Hematopoietic multipotent progenitor cell treated with erythropoietin and hydrocortisone succinate and interleukin-3 and kit ligand, for 17 days (in vitro differentiated cells): ENCODE measurements at regions not wholly inside any gene's neighbourhood (a gene's known extent, or its start where the extent isn't known, plus 50 kb on each side); places are given as distances from the start of the nearest gene placed in this dataset.
A peak's percentile ranks its signal among the peaks of the same experiment; 100 is the strongest.
"Not testable (repeated sequence)": the region's sequence is repeated elsewhere in the genome, so short reads cannot be mapped to it uniquely, and the experiment has no call there.

ENCODE experiments used
- DNase-seq: peaks from one replicate; pipeline ENCODE4 v3.0.0-alpha.2; 2015; ENCODE audit warnings: low spot score

DNA sequence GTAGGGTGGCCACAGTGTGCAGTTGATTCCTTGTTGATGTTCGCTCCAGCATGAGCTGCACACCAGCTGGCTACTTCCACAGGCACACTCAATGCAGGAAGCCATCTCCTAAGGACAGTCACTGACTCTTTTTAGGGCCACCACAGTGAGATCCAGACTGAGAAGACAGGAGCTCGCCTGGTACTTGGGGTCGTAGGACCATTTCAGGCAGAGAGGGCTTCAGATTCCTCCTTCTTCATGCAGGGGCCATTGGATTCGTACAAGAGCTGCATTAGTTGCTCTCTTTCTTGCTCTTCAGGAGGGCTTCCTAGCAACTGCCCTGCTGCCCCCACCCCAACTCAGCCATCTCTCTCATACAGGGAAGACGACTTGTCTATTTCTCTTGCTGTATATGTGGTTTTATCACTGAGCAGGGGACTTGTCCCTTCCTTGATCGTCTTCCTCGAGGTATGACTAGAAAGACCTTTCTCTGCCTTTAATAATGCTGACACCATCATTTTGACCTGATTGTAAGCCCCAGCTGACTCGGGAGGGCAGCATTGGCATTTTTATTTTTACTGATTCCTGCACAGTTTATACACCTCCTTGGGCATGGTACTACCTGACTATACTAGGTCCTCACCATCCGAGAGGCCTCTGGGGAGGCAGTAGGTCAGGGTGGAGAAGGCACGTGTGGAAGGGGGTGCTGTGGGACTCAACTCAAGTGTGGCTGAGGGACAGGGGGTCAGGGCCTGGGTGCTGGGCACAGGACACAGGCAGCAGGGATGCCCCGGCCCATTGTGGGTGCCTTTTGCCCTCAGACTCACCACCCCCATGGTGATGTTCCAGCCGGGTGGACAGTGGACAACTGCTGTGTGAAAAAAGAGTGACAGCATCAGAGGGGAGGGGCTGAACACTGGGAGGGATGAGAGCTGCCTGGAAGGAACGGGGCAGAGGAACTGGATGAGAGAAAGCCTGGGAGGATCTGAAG lies 136.7 kb upstream of the ZNF746 start:
- no peak for DNase-seq

DNA sequence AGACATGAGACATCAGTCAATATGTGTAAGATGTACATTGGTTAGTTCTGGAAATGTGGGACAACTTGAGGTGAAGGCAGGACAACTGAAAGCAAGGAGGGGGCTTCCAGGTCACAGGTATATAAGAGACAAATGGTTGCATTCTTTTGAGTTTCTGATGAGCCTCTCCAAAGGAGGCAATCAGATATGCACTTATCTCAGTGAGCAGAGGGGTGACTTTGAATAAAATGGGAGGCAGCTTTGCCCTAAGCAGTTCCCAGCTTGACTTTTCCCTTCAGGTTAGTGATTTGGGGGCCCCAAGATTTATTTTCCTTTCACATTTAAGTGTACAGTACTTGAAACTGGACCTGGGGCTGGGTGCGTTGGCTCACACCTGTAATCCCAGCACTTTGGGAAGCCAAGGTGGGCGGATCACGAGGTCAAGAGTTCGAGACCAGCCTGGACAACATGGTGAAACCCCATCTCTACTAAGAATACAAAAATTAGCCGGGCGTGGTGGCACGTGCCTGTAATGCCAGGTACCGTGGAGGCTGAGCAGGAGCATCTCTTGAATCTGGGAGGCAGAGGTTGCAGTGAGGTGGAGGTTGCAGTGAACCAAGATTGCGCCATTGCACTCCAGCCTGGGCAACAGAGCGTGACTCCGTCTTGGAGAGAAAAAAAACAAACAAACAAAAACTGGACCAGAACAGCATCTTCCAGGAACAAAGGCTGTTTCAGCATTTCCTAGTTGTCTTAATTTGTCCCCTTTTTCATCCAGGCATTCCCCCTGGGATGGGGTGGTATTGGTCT lies 130.9 kb upstream of the ZNF746 start:
- DNase-seq, result not testable (repeated sequence)

DNA sequence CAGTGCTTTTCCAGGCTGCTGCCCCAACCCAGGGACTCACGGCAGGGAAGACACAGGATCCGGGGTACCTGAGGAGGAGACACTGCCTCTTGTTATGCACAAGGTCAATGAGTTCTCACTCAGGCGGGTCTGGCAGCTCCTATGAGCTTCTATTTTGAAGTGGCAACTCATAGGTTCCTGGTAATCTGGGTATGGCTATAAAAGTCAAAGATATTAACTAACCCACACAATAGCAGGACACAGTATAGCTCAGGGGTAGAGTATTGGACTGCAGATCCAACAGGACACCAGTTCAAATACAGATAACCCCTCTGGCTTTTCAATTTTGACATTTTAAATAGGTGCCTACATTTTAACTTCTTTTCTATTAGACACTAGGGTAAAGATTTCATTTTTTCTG lies 130.3 kb upstream of the ZNF746 start:
- no peak for DNase-seq

DNA sequence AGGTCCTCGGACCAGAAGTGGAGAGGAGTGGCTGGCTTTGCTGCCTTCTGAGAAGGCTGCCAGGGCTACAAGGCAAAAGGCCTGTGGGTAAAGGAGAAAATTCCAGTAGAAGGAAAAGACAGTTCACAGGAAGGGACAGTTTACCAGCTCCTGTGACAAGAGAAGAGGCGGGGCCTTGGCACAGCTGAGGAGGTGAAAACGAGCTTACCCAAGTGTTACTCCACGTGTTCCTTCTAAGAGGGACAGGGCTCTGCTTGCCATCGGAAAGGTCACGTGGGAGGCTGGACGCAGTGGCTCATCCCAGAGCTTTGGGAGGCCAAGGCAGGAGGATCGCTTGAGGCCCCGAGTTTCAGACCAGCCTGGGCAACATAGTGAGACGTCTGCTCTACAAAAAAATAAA lies 129.4 kb upstream of the ZNF746 start:
- no peak for DNase-seq

DNA sequence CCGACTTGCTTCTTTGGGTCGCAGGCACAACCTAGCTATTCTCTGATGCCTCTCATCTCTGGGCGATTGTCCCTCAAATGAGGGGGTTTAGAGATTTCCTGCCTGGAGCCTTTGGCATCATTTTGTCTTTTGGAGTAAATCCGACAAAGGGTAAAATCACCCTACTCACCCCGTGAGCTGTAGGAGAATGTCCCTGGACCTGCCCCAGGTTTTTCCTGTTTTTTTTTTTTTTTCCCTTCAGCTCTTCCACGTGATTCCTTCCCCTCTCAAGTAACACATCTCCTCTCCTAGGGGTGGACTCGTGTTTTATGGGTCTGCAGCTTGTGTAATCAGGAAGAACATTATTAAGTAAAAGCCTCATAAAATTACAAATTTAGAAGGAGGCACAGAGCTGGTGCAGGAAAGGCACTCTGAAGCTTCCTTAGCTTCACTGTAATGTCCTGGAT lies 128.4 kb upstream of the ZNF746 start:
- no peak for DNase-seq

DNA sequence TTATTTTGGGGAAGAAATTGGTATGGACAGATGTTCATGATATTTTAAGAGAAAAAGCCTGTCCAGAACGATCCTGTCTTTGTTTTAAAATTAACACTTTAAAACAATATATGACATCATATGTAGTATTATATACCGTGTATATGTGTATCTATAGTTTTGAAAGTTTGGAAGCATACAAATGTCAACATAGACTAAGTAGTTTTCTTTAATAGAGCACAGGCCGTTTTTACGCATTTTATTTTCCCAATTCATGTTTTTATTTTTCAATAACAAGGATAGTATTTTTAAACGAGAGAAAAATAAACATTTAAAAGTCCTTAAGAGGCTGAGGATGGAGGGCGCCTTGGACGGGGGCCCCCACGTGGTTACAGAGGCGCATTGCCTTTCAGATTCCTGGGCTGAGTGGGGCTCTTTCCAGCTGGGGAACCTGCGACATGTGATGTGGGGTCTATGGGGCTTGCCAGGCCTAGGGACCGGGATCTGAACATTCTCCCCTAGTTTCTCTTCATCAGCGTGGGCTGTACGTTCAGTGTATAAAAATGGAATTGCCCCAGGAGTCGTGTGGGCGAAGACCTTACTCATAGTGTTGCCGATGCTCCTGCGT lies 127.8 kb upstream of the ZNF746 start:
- DNase-seq, result peak; percentile 73

DNA sequence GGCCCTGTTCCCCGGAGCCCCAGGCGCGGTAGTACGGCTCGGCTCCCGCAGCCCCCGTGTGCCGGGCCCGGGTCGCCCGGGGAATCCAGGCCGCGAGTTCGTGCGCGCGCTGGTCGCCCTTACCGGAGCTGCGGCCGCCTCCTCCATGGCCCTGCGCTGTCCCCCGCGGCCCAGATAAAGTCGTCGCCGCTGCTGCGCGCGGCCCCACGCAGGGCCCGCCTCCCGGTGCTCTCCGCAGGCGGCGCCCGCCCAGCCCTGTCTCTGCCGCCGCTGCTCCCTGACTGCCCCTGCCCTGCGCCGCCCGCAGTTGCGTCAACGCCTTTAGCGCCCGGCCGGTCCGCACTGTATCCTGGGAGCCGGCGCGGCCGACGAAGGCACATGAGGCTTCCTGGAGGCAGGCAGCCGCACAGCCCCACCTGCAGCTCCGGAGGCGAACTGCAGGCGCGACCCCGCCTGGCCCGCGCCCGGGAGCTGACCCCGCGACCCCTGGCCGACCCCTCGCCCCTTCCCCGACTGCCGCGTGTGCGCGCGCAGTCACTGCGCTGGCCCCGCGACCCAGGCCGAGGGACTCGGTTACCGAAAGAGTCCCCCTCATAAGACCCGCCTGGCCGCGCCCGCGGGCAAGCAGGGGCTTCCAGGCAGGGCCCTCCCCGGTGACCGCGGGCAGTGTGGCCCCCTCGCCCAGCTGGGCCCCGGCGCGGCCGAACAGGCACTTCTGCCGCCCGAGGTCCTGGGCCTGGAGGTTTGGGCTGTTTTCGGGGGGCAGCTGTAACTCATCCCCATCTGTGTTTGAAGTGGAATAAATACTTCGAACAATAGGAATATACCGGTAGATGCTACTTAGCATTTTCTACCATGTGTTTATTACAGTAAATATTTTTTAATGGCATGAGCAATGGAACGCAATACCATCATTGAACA lies 127.1 kb upstream of the ZNF746 start:
- peak; percentile 95 for DNase-seq

DNA sequence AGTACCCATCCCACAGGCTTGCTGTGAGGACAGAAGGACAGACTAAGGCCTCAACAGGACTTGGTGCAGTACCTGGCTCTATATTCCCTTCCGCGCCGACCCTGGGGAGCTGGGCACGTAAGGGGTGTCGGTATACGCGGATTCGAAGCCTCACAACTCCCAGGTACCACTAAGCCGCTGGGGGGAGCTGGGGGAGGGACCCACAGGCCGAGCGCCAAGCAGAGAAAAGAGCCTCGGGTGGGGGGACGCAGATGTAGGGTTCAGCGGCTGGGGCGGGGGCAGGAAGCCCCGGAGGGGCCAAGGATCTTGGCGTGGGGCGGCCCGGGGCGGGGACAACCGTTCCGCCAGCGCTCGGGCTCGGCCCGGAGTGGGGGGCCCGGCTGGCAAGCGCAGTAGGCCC lies 126.4 kb upstream of the ZNF746 start:
- peak; percentile 58 for DNase-seq

DNA sequence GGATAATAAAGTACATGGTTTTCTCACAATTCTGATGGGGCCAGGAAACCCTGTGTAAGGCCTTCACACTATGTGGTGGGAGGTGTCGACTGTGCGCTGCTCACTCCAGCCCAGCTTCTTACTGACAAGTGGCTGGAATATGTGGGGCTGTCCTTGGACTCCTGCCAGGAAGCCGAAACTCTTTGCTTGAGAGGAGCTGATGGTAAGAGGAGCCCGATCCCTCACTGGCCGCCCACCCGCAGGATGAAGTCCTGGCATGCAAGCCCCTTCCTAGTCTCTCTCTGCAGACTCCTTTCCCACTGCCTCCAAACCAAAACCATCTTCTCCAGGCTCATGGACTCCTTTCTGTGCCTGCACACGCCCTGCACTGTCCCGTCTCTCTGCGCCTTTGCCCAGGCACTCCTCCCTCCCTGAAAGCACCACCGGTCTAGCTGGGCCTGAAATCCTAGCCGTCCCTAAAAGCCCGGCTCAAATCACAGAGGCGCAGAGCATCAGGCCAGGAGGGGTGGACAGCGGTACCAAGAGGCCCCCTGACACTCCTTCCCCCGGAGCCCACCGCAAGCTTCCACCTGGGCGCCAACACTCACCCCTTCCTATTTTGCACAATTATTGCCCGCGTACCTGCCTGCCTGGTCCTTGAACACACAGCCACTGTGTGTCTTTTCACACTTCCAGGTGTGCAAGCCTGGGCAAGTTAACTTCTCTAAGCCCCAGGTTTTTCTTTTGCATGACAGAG lies 125.8 kb upstream of the ZNF746 start:
- DNase-seq, result peak; percentile 53

DNA sequence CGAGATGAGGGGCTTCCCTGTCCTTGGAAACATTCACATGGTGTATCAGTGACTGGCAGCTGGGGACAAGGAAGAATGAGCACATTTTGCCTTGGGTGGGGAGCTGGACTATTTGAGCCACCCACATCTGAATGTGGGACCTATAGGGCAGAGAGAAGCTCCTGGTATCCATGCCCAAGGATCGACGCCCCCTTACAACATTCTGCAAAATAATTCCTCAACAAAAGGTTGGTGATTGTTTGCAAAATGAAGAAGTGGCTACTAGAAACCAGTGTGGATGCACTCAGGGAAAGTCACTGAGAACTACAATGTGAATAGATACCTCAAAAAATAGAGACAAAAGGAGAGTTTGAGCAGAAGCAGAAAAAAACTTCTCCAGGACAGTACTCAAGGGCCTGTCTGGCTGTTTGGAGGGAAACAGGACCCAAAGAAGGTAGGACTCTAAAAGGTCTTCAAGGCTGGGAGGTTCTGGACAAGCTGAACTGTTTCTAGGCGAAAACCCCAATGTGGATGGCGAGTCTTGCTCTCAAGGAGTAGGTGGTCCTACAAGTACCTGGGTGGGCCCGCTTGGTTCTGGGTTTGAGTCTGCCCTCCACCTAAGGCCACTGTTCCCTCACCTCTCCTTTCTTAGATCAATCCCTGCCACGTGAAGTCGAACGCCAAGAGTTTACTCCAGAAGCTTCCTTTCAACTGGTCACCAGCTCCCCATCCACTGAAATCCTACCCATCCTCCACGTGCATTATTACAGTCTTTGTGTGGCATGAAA lies 125.0 kb upstream of the ZNF746 start:
- peak; percentile 20 for DNase-seq

DNA sequence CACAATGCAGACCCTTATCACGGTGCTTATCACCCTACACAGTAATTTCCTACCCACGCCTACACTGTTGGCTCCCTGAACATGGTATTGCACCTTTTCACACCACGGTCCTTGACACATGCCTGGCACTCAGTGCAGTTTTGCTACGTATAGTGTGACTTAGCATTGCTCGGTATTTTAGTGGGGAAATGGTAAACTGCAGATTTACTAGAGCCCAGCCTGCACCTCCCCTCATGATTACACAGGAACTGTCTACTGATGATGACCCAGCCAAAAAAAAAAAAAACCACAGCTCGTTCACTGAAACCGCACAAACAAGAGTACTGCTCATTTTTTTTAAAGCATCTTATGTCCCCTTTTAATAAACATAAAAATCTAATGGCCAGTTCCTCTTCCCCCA lies 124.2 kb upstream of the ZNF746 start:
- peak; percentile 70 for DNase-seq

DNA sequence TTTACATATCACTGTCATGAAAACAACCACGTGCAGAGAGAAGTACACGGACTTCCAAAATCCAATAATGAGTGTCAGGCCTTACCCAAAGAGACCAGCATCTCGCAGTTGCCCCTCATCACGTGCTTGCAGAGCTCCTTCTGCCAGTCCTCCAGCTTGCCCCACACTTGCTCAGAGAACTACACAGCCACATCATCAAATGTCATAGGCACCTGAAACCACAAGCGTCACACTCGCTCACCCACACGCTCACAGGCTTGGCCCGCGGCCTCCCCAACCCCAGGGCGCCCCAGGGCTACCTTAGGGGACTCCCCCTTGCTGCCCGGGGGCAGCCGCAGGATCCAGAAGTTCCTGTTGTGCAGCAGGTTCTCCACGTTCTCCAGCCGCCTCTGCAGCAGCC lies 123.4 kb upstream of the ZNF746 start:
- DNase-seq, result no peak

DNA sequence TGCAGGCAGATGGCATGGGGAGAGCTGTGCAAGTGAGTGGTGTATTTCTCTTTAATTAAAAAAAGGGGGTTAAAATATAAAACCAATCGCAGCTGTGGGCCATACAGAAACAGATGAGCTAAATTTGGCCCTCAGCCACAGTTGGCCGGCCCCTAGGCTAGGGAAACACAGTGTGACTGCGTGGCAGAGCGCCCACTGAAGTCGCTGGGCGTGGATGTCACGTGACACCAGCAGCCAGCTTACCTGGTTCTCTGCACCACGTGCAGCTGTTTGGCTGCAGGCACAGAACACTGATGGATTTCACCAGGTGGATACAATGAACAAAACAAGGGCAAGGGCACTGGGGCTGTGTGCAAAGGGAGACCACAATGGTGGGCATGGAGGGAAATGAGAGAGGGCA lies 119.3 kb upstream of the ZNF746 start:
- DNase-seq, result no peak

DNA sequence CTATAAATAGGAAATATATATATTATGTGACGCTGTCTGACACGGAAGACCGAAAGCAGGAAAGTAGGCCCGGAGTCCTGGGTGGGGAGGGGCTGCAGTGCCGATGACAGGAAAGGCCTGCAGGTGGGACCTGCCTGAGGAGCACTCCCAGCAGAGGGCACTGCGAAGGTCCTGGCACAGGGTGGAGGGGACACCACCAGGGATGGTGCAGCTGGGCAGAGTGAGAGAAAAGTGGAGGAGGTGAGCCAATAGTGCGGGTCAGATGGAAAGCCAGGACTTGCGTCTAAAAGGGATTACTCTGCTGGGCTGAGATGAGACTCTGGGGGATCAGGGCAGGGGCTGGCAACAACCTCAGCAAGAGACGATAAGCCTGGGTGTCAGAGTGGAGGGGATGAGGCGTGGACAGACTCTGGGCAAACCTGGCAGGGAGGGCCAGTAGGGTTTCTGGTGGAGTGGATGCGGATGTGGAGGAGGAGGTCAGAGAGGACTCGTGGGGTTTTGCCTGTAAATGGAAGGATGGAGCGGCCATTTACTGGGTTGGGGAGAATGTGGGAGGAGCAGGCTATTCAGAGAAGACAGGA lies 118.2 kb upstream of the ZNF746 start:
- no peak for DNase-seq

DNA sequence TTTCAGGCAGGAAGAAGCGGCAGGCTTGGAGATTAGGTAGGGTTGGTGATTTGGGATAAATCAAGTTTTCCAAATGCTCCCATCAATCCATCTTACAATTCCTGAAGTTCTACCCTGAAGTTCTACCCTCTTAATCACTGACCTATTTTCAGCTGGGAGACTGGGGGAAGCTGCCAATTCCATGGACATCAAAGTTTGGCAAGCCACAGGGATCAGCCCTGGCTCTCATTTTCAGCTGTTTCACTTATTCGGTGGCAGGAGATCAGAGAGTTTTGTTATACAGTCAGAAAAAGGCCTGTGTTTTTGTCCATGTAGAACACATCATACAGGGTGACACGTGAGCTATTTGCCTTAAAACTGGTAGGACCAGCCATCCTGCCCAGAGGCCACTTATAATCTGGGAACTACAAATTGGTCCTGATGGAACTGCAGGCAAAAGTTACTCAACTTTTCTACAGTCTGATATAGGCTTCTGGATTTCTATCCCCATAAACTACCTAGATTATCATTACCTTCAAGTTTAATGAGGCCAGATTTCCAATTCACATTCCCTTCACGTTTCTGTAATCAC lies 112.9 kb upstream of the ZNF746 start:
- DNase-seq, result no peak

DNA sequence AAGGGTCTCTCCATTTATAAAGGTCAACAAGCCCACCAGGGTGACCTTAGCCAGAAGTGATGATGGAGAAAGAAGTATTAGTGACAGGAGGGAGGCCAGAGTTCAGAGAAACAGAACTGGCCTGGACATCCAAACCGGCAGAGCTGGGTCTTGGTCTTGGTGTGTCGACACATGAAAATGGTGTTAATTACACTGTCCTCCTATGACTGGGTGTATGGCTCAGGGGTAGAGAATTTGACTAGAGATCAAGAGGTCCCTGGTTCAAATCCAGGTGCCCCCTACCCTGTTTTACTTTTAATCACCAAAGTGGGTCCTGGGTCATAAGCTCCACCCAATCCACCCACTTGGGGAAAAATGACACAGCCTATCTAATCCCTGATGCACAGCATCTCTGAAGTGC lies 110.6 kb upstream of the ZNF746 start:
- DNase-seq, result no peak

DNA sequence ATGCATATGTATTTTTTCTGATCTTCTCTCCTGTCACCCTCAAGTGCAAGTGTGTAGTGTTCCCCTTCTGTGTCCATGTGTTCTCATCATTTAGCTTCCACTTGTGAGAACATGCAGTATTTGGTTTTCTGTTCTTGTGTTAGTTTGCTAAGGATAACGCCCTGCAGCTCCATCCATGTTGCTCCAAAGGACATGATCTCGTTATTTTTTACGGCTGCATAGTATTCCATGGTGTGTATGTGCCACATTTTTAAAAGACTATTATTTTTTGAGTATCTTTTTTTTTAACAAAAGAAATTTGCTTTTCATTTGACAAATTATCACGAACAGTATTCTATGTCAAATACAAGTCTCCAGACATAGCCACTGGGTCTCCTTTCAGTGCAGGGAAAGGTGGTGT lies 110.1 kb upstream of the ZNF746 start:
- no peak for DNase-seq

DNA sequence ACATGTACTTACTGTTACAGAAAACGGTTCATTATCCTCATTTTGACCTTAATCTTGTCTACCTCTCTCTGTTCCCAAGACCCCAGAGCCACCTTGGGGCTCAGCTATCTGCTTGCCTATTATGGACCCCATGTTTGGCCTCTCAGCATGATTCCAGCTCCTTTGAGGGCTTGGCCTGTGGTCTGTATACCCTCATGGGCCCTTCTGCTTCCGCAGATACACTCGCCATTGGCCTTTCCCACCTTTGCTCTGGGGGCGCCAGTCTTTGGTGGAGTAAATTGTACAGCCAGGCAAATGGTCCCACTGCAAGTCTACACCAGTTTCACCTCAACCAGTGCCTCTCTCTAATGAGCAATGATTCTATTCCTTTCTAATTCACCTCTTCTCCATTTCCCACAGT lies 109.2 kb upstream of the ZNF746 start:
- no peak for DNase-seq

DNA sequence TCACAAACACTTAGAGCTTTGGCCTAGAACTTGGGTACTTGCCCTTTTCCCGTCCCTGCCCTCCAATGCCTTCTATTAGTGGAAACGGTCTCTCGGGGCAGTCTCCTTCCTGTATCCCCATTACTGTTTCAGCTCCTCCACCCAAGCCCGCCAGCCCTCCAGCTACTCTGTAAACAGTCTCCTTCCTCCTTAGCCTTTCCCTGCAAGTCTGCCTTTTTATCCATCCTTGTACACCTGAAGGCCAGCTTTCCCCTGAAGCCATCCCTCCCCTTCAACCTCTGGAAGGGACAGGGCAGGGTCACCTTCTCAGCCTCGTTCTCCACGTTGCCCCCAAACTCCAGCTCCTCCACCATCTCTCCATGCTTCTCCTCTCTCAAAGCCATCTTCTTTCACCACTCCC lies 108.1 kb upstream of the ZNF746 start:
- DNase-seq, result no peak
